Breast epithelium (tissue), 3 donors: ENCODE measurements at regions not wholly inside any gene's neighbourhood (a gene's known extent, or its start where the extent isn't known, plus 50 kb on each side); places are given as distances from the start of the nearest gene placed in this dataset.

Experiments
- POLR2A ChIP-seq: fragments of 450-650 bp; IDR thresholded peaks from one replicate; pipeline ENCODE4 v1.6.1; 2016; ENCODE audit warnings: antibody characterized with exemption, mild to moderate bottlenecking, moderate library complexity
- POLR2AphosphoS5 ChIP-seq, 3 donors: sonication (generic); formaldehyde crosslinking; IDR thresholded peaks; one replicate each; pipeline ENCODE4 v1.6.1; 2017; ENCODE audit warnings: antibody characterized with exemption in 3 of 3
- TF ChIP-seq, protein P1 (sequence below), 3 donors: fragments of 450-650 bp; IDR thresholded peaks; one replicate each; pipeline ENCODE4 v1.5.1; 2016 to 2017; ENCODE audit warnings: antibody characterized with exemption in 3 of 3, mild to moderate bottlenecking in 3 of 3, moderate library complexity in 3 of 3

DNA sequence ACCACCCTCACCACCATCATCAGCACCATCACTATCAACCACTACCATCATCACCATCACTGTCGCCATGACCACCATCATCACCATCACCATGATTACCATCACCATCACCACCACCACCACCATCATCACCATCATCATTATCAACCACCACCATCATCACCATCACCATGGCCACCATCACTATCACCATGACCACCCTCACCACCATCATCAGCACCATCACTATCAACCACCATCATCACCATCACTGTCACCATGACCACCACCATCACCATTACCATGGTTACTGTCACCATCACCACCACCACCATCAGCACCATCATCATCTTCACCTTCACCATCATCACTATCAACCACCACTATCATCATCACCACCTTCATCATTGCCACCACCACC is 183.4 kb downstream of the SHANK2 start:
- TF ChIP-seq POLR2A (no peak), POLR2AphosphoS5 (IDR thresholded peaks at IDR 0.05) (no peak)
- TF ChIP-seq, protein P1, sequence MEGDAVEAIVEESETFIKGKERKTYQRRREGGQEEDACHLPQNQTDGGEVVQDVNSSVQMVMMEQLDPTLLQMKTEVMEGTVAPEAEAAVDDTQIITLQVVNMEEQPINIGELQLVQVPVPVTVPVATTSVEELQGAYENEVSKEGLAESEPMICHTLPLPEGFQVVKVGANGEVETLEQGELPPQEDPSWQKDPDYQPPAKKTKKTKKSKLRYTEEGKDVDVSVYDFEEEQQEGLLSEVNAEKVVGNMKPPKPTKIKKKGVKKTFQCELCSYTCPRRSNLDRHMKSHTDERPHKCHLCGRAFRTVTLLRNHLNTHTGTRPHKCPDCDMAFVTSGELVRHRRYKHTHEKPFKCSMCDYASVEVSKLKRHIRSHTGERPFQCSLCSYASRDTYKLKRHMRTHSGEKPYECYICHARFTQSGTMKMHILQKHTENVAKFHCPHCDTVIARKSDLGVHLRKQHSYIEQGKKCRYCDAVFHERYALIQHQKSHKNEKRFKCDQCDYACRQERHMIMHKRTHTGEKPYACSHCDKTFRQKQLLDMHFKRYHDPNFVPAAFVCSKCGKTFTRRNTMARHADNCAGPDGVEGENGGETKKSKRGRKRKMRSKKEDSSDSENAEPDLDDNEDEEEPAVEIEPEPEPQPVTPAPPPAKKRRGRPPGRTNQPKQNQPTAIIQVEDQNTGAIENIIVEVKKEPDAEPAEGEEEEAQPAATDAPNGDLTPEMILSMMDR (IDR thresholded peaks at IDR 0.05), result no peak
